ENCODE measurements at regions not wholly inside any gene's neighbourhood (a gene's known extent, or its start where the extent isn't known, plus 50 kb on each side); places are given as distances from the start of the nearest gene placed in this dataset.

GRCh38 chr3:178475062-178475461, 61.2 kb upstream of the KCNMB2 start:
- TF ChIP-seq CTCF (IDR thresholded peaks at IDR 0.05) (no peak), POLR2A (IDR thresholded peaks at IDR 0.05) (no peak)

Measured in testis (tissue), 2 donors.